K562 (cell line): ENCODE measurements at regions not wholly inside any gene's neighbourhood (a gene's known extent, or its start where the extent isn't known, plus 50 kb on each side); places are given as distances from the start of the nearest gene placed in this dataset.
"Not testable (repeated sequence)": the region's sequence is repeated elsewhere in the genome, so short reads cannot be mapped to it uniquely, and the experiment has no call there.

Experiments used
- ATAC-seq: fragments of 200-7000 bp; cut with Tn5 transposase; 3 replicates; pipeline ENCODE4 v1.9.1; 2020; ENCODE audit warnings: moderate library complexity
- BruUV-seq: library from RNA; stranded (reverse); fragments of 400-500 nt; replicated peaks from 2 replicates; lab custom pipeline; 2021; lab: Mats Ljungman, UMichigan
- CTCF ChIA-PET: fragments of 300-600 bp; formaldehyde crosslinking; extraction: SDS; loops from one replicate; lab custom pipeline; 2021; ENCODE audit warnings: low intra/inter-chr PET ratio; lab: Yijun Ruan, JAX
- POLR2A ChIA-PET: fragments of 300-600, 350-650 bp; sonication (Branson Sonifier 250); formaldehyde crosslinking; extraction: SDS; loops from one replicate; lab custom pipeline; 2021; ENCODE audit warnings: antibody characterized with exemption, inconsistent platforms; lab: Yijun Ruan, JAX
- DNase-seq, 4 experiments: peaks; one replicate each; pipeline versions ENCODE4 v3.0.0 to v3.0.0-alpha.2; 2011 to 2018; ENCODE audit warnings: low spot score in 3 of 4, mixed read lengths in 3 of 4; ENCODE audit errors: extremely low read depth in 1 of 4
- FAIRE-seq: peaks from 2 replicates; lab custom pipeline; 2011; peaks lifted over from hg19 to GRCh38; lab: Jason Lieb, UNC
- H2AFZ ChIP-seq: 2 replicates; pipeline ENCODE4 v1.6.0; 2011; ENCODE audit warnings: low read depth, low read length, control low read depth, inconsistent platforms
- H3K27ac ChIP-seq: fragments of 200-600 bp; 3 replicates; pipeline ENCODE4 v1.8.0; 2011; ENCODE audit warnings: low read depth, mild to moderate bottlenecking, control low read depth, inconsistent platforms, low read length, moderate library complexity, mixed read lengths; ENCODE audit errors: extremely low read depth
- H3K27me3 ChIP-seq, 2 experiments: fragments of 300-600 bp in 1 of 2; 2 replicates in 1 of 2; 3 replicates in 1 of 2; pipeline versions ENCODE4 v1.6.0 to v1.8.0; 2011; ENCODE audit warnings: inconsistent platforms in 2 of 2, low read length in 2 of 2, mild to moderate bottlenecking in 1 of 2, mixed read lengths in 1 of 2, moderate library complexity in 1 of 2; ENCODE audit not compliant: control insufficient read depth in 2 of 2, insufficient read depth in 2 of 2
- H3K36me3 ChIP-seq: fragments of 300-600 bp; 3 replicates; pipeline ENCODE4 v1.8.0; 2011; ENCODE audit warnings: mild to moderate bottlenecking, low read length, inconsistent platforms; ENCODE audit not compliant: control insufficient read depth, insufficient read depth
- H3K4me1 ChIP-seq, 2 experiments: fragments of 200-600 bp in 1 of 2; replicated peaks in 1 of 2; 2 replicates in 1 of 2; 3 replicates in 1 of 2; pipeline versions ENCODE4 v1.5.1 to v1.8.0; 2011; ENCODE audit warnings: inconsistent platforms in 2 of 2, low read length in 2 of 2, mild to moderate bottlenecking in 1 of 2, mixed read lengths in 1 of 2, moderate library complexity in 1 of 2; ENCODE audit not compliant: control insufficient read depth in 2 of 2, insufficient read depth in 2 of 2
- H3K4me2 ChIP-seq: 2 replicates; pipeline ENCODE4 v1.6.1; 2011; ENCODE audit warnings: low read length, control low read depth, inconsistent platforms, mixed read lengths; ENCODE audit not compliant: insufficient read depth
- H3K4me3 ChIP-seq: fragments of 200-600 bp; sonication (generic), shearing (Covaris generic); 2 replicates; pipeline ENCODE4 v1.5.1; 2016; ENCODE audit warnings: control low read depth, inconsistent platforms
- H3K79me2 ChIP-seq: fragments of 200-600 bp; 3 replicates; pipeline ENCODE4 v1.8.0; 2011; ENCODE audit warnings: low read length, inconsistent platforms; ENCODE audit not compliant: control insufficient read depth, insufficient read depth
- H3K9ac ChIP-seq, 2 experiments: 2 replicates each; pipeline versions ENCODE4 v1.6.0 to v1.6.1; 2011; ENCODE audit warnings: low read depth in 2 of 2, low read length in 2 of 2, control low read depth in 1 of 2, inconsistent platforms in 1 of 2, mild to moderate bottlenecking in 1 of 2, mixed read lengths in 1 of 2; ENCODE audit not compliant: insufficient read depth in 1 of 2
- H3K9me1 ChIP-seq: one replicate; pipeline ENCODE4 v1.6.0; 2011; ENCODE audit warnings: inconsistent platforms, mild to moderate bottlenecking, low read length, moderate library complexity; ENCODE audit not compliant: control insufficient read depth, insufficient read depth
- H3K9me3 ChIP-seq: replicated peaks from 2 replicates; pipeline ENCODE4 v1.5.1; 2011; ENCODE audit warnings: low read depth, low read length, inconsistent platforms; ENCODE audit not compliant: control insufficient read depth, insufficient read depth
- H4K20me1 ChIP-seq: replicated peaks from 2 replicates; pipeline ENCODE4 v1.6.1; 2011; ENCODE audit warnings: low read length, inconsistent platforms, mixed read lengths; ENCODE audit not compliant: control insufficient read depth, insufficient read depth
- BDP1 ChIP-seq: IDR thresholded peaks from 3 replicates; pipeline ENCODE4 v1.6.1; 2011; ENCODE audit not compliant: insufficient read length, insufficient read depth
- RBM22 ChIP-seq: fragments of 200-400 bp; formaldehyde crosslinking; IDR thresholded peaks from 2 replicates; pipeline ENCODE4 v1.6.1; 2018; ENCODE audit warnings: low read length, low read depth; ENCODE audit not compliant: poor library complexity, severe bottlenecking
- WGBS: fragments of 100-300 bp; shearing (Covaris generic); methylation state at CpG from one replicate; pipeline ENCODE4 v1.1.6; 2016; ENCODE audit warnings: low coverage, mixed read lengths; ENCODE audit not compliant: insufficient coverage; ENCODE audit errors: missing lambda C conversion rate; 5-methylcytosine and 5-hydroxymethylcytosine counted together
- in situ Hi-C: fragments of 300-500 bp; cut with MboI; formaldehyde crosslinking; loops from 4 replicates; pipeline ENCODE4 v1.15.0; 2018; ENCODE audit warnings: inconsistent platforms, mixed read lengths
- intact Hi-C: fragments of 100-400 bp; cut with micrococcal nuclease; formaldehyde crosslinking; loops from 2 replicates; pipeline ENCODE4 v1.14.2; 2022

DNA sequence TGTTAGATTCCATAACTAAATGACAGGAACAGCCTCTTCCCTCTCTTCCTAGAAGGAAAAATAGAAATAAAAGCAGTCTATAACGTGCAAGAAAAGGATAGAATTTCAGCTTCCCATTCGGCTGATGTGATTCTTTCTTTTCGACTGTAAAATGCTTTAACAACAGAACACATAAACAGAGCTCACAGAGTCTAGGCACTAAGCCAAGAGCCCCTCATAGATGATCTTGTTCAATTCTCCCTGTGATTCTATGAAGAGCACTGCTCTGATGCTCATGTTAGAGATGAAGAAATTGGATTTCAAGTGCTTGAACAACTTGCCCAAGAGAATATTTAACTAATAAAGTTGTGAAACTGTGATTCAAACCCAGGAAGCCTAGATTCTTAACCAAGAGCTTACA lies 232.7 kb downstream of the RPAP3 start:
- FAIRE-seq = no peak

DNA sequence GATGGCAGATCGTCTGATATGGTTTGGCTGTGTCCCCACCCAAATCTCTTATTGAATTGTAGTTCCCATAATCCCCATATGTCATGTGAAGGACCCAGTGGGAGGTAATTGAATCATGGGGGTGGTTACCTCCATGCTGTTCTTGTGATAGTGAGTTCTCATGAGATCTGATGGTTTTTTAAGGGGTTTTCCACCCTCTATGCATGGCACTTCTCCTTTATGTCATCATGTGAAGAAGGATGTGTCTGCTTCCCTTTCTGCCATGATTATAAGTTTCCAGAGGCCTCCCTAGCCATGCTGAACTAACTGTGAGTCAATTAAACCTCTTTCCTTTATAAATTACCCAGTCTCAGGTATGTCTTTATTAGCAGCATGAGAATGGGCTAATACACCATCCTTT lies 235.5 kb downstream of the RPAP3 start:
- ATAC-seq, FAIRE-seq, CTCF ChIA-PET, BruUV-seq, H3K4me3 ChIP-seq, H2AFZ ChIP-seq, intact Hi-C loops, H3K27ac ChIP-seq, H3K4me2 ChIP-seq, H3K36me3 ChIP-seq, H3K79me2 ChIP-seq, H3K4me1 ChIP-seq, H4K20me1 ChIP-seq, in situ Hi-C loops, H3K9me1 ChIP-seq, H3K27me3 ChIP-seq, H3K9ac ChIP-seq, H3K9me3 ChIP-seq, POLR2A ChIA-PET, DNase-seq: not testable (repeated sequence)
- 0% methylated on average over 1 of the region's 1 CpG for WGBS

More for the DNA sequence above, 232.7 kb downstream of the RPAP3 start:
- no peak overlapping the region for H3K27ac ChIP-seq
- no peak for TF ChIP-seq RBM22
- TF ChIP-seq BDP1 = no peak
- no peak overlapping the region for H3K9ac ChIP-seq
- H2AFZ ChIP-seq = no peak overlapping the region
- intact Hi-C loops (no loop called here), in situ Hi-C loops (no loop called here)
- POLR2A ChIA-PET = interaction anchor here (0.6 kb wide), 1 partner anchor 440 kb away, joined by 3 read pairs; no protein-coding TSS in a partner anchor
- 0% methylated on average over 3 of the region's 3 CpGs for WGBS
- ATAC-seq (no peak), DNase-seq (no peak)
- H3K9me1 ChIP-seq = no peaks in the 10 kb centered on the region
- H3K36me3 ChIP-seq = no peaks in the 10 kb centered on the region
- no peak overlapping the region for H3K4me2 ChIP-seq
- CTCF ChIA-PET = no interaction called here
- H3K79me2 ChIP-seq = no peaks in the 10 kb centered on the region
- H3K4me3 ChIP-seq = no peak overlapping the region
- no peaks in the 10 kb centered on the region for H4K20me1 ChIP-seq
- H3K9me3 ChIP-seq = no peaks in the 10 kb centered on the region
- no peaks in the 10 kb centered on the region for H3K27me3 ChIP-seq
- no TSS peak for BruUV-seq
- H3K4me1 ChIP-seq = no peaks in the 10 kb centered on the region
